Lower lobe of right lung (tissue), 2 donors: ENCODE measurements at regions not wholly inside any gene's neighbourhood (a gene's known extent, or its start where the extent isn't known, plus 50 kb on each side); places are given as distances from the start of the nearest gene placed in this dataset.

Experiments
- ATAC-seq, 2 donors: fragments of 200-7000 bp; cut with Tn5 transposase; one replicate each; pipeline ENCODE4 v1.9.1; 2020 to 2022; ENCODE audit warnings: mild to moderate bottlenecking in 2 of 2, moderate library complexity in 2 of 2
- DNase-seq: peaks from one replicate; pipeline ENCODE4 v3.0.0-alpha.2; 2020
- H3K27ac ChIP-seq: fragments of 200-600 bp; one replicate; pipeline ENCODE4 v1.8.0; 2022
- H3K27me3 ChIP-seq: fragments of 200-600 bp; one replicate; pipeline ENCODE4 v1.8.0; 2022; ENCODE audit warnings: low read depth
- H3K36me3 ChIP-seq: fragments of 200-600 bp; one replicate; pipeline ENCODE4 v1.8.0; 2022; ENCODE audit warnings: mild to moderate bottlenecking
- H3K4me1 ChIP-seq: fragments of 200-600 bp; one replicate; pipeline ENCODE4 v1.8.0; 2022
- H3K4me3 ChIP-seq: fragments of 200-600 bp; one replicate; pipeline ENCODE4 v1.8.0; 2022; ENCODE audit warnings: mild to moderate bottlenecking
- H3K9me3 ChIP-seq: fragments of 200-600 bp; one replicate; pipeline ENCODE4 v1.8.0; 2022
- CTCF ChIP-seq: fragments of 200-600 bp; IDR thresholded peaks from one replicate; pipeline ENCODE4 v1.8.0; 2022; ENCODE audit warnings: antibody characterized with exemption, mild to moderate bottlenecking
- intact Hi-C: fragments of 100-400 bp; cut with DNase I; formaldehyde crosslinking; loops from one replicate; pipeline ENCODE4 v1.11.0; 2022
- donor health status: DM: no; HTN: yes; CAD: no; lungs with severe emphysema.

- ATAC-seq: no peak
- no peak for DNase-seq
- TF ChIP-seq CTCF: no peak
- Histone ChIP-seq H3K4me1 (no peaks in the 10 kb centered on the region), H3K36me3 (no peaks in the 10 kb centered on the region), H3K9me3 (no peaks in the 10 kb centered on the region), H3K27ac (no peak overlapping the region), H3K27me3 (peaks cover 15% of the 10 kb centered on the region), H3K4me3 (no peak overlapping the region)
- intact Hi-C loops: no loop called here
Observed at GRCh38 chr11:116644941-116645305, 127.9 kb downstream of the BUD13 start.

GRCh38 chr11:116644201-116644940, 128.4 kb downstream of the BUD13 start:
- H3K4me1 ChIP-seq: no peaks in the 10 kb centered on the region
- no peaks in the 10 kb centered on the region for H3K36me3 ChIP-seq
- no peak for TF ChIP-seq CTCF
- ATAC-seq: no peak
- intact Hi-C loops: no loop called here
- no peak overlapping the region for H3K27ac ChIP-seq
- no peak overlapping the region for H3K4me3 ChIP-seq
- no peak for DNase-seq
- H3K9me3 ChIP-seq: no peaks in the 10 kb centered on the region
- H3K27me3 ChIP-seq: peaks cover 15% of the 10 kb centered on the region

- Histone ChIP-seq H3K4me1 (no peaks in the 10 kb centered on the region), H3K36me3 (no peaks in the 10 kb centered on the region), H3K27ac (no peak overlapping the region), H3K4me3 (no peak overlapping the region), H3K9me3 (no peaks in the 10 kb centered on the region), H3K27me3 (peaks cover 15% of the 10 kb centered on the region)
- DNase-seq: no peak
- intact Hi-C loops: no loop called here
- no peak for TF ChIP-seq CTCF
- no peak for ATAC-seq
Observed at GRCh38 chr11:116643521-116643920, 129.3 kb downstream of the BUD13 start.

GRCh38 chr11:116642902-116643301, 129.9 kb downstream of the BUD13 start:
- TF ChIP-seq CTCF: no peak
- H3K4me3 ChIP-seq: no peak overlapping the region
- H3K9me3 ChIP-seq: no peaks in the 10 kb centered on the region
- H3K36me3 ChIP-seq: no peaks in the 10 kb centered on the region
- intact Hi-C loops: no loop called here
- DNase-seq (no peak), ATAC-seq (no peak)
- H3K27ac ChIP-seq: no peak overlapping the region
- H3K4me1 ChIP-seq: no peaks in the 10 kb centered on the region
- H3K27me3 ChIP-seq: peaks cover 15% of the 10 kb centered on the region

DNA sequence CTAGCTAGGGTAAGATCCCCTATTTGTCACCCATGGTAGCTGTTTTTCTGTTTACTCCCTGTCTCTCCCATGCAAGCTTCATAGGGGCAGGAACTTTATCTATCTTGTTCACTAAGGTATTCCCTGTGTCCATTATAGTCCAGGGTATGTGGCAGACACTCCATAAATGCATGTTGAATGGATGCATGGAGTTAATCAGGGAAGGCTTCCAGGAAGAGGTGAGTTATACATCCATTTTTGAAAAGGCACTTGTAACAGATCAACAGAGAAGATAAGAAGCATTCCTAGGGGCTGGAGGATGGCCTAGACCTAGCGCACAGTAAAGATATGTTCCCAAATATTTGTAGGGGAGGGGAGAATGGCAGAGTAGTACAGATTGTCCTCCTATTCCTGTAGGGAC, 130.3 kb downstream of the BUD13 start:
- no peak overlapping the region for H3K27ac ChIP-seq
- DNase-seq: no peak
- H3K36me3 ChIP-seq: no peaks in the 10 kb centered on the region

More for the DNA sequence above, 130.3 kb downstream of the BUD13 start:
- H3K4me1 ChIP-seq: no peaks in the 10 kb centered on the region
- H3K9me3 ChIP-seq: no peaks in the 10 kb centered on the region
- intact Hi-C loops: no loop called here
- no peak overlapping the region for H3K4me3 ChIP-seq
- no peak for ATAC-seq
- peaks cover 15% of the 10 kb centered on the region for H3K27me3 ChIP-seq
- TF ChIP-seq CTCF: no peak
